ENCODE measurements at regions not wholly inside any gene's neighbourhood (a gene's known extent, or its start where the extent isn't known, plus 50 kb on each side); places are given as distances from the start of the nearest gene placed in this dataset.

DNA sequence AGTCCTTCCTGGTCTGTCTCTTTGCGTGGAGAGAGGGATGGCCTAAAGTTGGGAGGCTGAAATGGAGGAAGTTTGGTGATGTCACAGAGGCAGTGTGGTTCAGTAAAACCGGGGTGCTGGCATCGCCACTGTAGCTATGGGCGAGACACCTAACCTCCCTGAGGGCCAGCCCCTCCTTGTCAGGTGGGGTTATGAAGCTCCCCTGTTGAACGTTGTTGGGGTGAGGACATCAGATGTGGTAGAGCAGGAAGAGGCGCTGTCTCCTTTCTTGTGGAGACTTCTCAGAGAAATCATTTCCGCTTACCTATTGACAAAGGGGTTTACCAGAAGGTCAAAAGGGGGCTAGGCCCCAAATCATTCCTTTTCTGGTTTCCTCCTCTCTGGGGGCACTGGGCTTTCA, 294.7 kb downstream of the SIPA1L2 start:
- H3K27me3 ChIP-seq (ENCODE audit: control insufficient read depth in 1 of 2, insufficient read depth in 2 of 2, low read length in 2 of 2) = peaks cover 0 to 10% of the 10 kb centered on the region in 2 experiments
- no peaks in the 10 kb centered on the region for H3K36me3 ChIP-seq (ENCODE audit: insufficient read depth, low read length)
- H3K27ac ChIP-seq (ENCODE audit: low read depth in 1 of 2, low read length in 2 of 2) = no peak overlapping the region
- Mint-ChIP-seq H3K36me3 (ENCODE audit: low read depth) (no peaks in the 10 kb centered on the region), H3K27me3 (peaks cover 33% of the 10 kb centered on the region), H3K27ac (peak overlapping the region; percentile 38), H3K4me1 (ENCODE audit: low read depth) (peaks cover 32% of the 10 kb centered on the region), H3K4me3 (peak overlapping the region; percentile 74), H3K9me3 (no peaks in the 10 kb centered on the region)
- peak in 7 of 14 experiments; percentile 16 to 74 (median 59) for DNase-seq
- intact Hi-C loops (cut with DNase I, micrococcal nuclease) = no loop called here
- H3K4me3 ChIP-seq (ENCODE audit: low read length) = no peak overlapping the region
- TF ChIP-seq, protein P1, sequence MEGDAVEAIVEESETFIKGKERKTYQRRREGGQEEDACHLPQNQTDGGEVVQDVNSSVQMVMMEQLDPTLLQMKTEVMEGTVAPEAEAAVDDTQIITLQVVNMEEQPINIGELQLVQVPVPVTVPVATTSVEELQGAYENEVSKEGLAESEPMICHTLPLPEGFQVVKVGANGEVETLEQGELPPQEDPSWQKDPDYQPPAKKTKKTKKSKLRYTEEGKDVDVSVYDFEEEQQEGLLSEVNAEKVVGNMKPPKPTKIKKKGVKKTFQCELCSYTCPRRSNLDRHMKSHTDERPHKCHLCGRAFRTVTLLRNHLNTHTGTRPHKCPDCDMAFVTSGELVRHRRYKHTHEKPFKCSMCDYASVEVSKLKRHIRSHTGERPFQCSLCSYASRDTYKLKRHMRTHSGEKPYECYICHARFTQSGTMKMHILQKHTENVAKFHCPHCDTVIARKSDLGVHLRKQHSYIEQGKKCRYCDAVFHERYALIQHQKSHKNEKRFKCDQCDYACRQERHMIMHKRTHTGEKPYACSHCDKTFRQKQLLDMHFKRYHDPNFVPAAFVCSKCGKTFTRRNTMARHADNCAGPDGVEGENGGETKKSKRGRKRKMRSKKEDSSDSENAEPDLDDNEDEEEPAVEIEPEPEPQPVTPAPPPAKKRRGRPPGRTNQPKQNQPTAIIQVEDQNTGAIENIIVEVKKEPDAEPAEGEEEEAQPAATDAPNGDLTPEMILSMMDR (IDR thresholded peaks at IDR 0.05) = no peak
- peak; percentile 91 for ATAC-seq (ENCODE audit: poor library complexity)
- POLR2A ChIA-PET = interaction anchor here (0.7 to 1.3 kb wide), 2 partner anchors 14 to 292 kb away, joined by 3 read pairs; no protein-coding TSS in a partner anchor
- peaks cover 20% of the 10 kb centered on the region for H3K4me1 ChIP-seq (ENCODE audit: insufficient read depth, low read length)
- CTCF ChIA-PET = no interaction called here
- H3K9me3 ChIP-seq (ENCODE audit: control insufficient read depth in 1 of 2, insufficient read depth in 1 of 2, low read length in 2 of 2) = peaks cover 0 to 17% of the 10 kb centered on the region in 2 experiments

DNA sequence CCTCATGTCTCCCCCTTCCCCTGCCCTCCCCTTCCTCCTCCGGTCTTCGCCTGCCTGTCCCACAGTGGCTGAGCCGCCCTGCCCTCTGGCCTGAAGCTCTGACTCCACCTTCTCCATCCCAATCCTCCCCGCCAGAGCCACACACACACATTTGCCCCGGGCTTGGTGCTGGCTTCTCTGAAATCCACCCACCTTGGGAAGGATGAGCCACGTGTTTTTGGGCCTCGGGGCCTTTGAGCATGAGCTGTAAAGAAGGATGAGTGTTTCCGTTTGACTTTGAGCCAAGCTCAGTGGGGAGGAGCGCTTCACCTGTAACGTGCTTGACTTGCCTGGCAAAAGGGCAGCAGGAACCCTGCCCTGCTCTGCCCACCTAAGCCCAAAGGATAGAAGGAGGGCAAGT, 295.1 kb downstream of the SIPA1L2 start:
- ATAC-seq (ENCODE audit: poor library complexity) (no peak), DNase-seq (peak in 1 of 14 experiments; percentile 11)
- H3K9me3 Mint-ChIP-seq = no peaks in the 10 kb centered on the region
- intact Hi-C loops (cut with DNase I, micrococcal nuclease) = no loop called here
- ChIA-PET CTCF (no interaction called here), POLR2A (interaction anchor here (0.7 to 1.3 kb wide), 2 partner anchors 13 to 293 kb away, joined by 3 read pairs; no protein-coding TSS in a partner anchor)
- H3K27ac Mint-ChIP-seq = peak overlapping the region; percentile 38
- H3K4me1 ChIP-seq (ENCODE audit: insufficient read depth, low read length) = peaks cover 20% of the 10 kb centered on the region
- no peaks in the 10 kb centered on the region for H3K36me3 Mint-ChIP-seq (ENCODE audit: low read depth)
- TF ChIP-seq, protein P1 (IDR thresholded peaks at IDR 0.05) = no peak
- peaks cover 32% of the 10 kb centered on the region for H3K4me1 Mint-ChIP-seq (ENCODE audit: low read depth)
- peak overlapping the region; percentile 74 for H3K4me3 Mint-ChIP-seq
- H3K36me3 ChIP-seq (ENCODE audit: insufficient read depth, low read length) = no peaks in the 10 kb centered on the region
- peaks cover 32% of the 10 kb centered on the region for H3K27me3 Mint-ChIP-seq
- peaks cover 0 to 17% of the 10 kb centered on the region in 2 experiments for H3K9me3 ChIP-seq (ENCODE audit: control insufficient read depth in 1 of 2, insufficient read depth in 1 of 2, low read length in 2 of 2)
- no peak overlapping the region for H3K4me3 ChIP-seq (ENCODE audit: low read length)
- H3K27me3 ChIP-seq (ENCODE audit: control insufficient read depth in 1 of 2, insufficient read depth in 2 of 2, low read length in 2 of 2) = peaks cover 0 to 10% of the 10 kb centered on the region in 2 experiments
- no peak overlapping the region for H3K27ac ChIP-seq (ENCODE audit: low read depth in 1 of 2, low read length in 2 of 2)

DNA sequence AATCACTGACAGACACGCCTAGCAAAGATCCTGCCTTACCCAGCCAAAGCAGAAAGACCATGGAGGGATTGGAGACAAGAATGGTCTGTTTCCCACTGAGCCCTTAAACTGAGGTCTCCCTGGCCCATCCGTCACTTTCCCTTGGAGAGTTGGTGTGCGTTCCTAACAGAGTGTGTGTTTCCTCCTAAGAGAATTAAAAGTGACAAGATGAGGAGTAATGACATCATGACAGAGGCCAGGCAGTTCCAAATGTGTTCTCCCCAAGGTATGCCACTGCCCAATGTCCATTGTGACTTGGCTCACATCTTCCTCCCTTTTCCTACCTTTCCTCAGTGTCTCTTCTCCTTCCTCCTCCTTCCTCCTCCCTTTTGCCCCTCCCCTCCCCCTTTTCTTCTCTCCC, 295.7 kb downstream of the SIPA1L2 start:
- Histone ChIP-seq H3K27ac (ENCODE audit: low read depth in 1 of 2, low read length in 2 of 2) (no peak overlapping the region), H3K27me3 (ENCODE audit: control insufficient read depth in 1 of 2, insufficient read depth in 2 of 2, low read length in 2 of 2) (peaks cover 0 to 10% of the 10 kb centered on the region in 2 experiments), H3K36me3 (ENCODE audit: insufficient read depth, low read length) (no peaks in the 10 kb centered on the region), H3K4me3 (ENCODE audit: low read length) (no peak overlapping the region), H3K9me3 (ENCODE audit: control insufficient read depth in 1 of 2, insufficient read depth in 1 of 2, low read length in 2 of 2) (peaks cover 0 to 17% of the 10 kb centered on the region in 2 experiments), H3K4me1 (ENCODE audit: insufficient read depth, low read length) (peaks cover 20% of the 10 kb centered on the region)
- H3K36me3 Mint-ChIP-seq (ENCODE audit: low read depth) = no peaks in the 10 kb centered on the region
- POLR2A ChIA-PET = no interaction called here
- no peak overlapping the region for H3K27ac Mint-ChIP-seq
- H3K9me3 Mint-ChIP-seq = no peaks in the 10 kb centered on the region
- CTCF ChIA-PET = no interaction called here
- H3K27me3 Mint-ChIP-seq = peaks cover 32% of the 10 kb centered on the region
- TF ChIP-seq, protein P1 (IDR thresholded peaks at IDR 0.05) = no peak
- H3K4me3 Mint-ChIP-seq = no peak overlapping the region
- H3K4me1 Mint-ChIP-seq (ENCODE audit: low read depth) = peaks cover 32% of the 10 kb centered on the region
- intact Hi-C loops (cut with DNase I, micrococcal nuclease) = no loop called here
- DNase-seq (no peak), ATAC-seq (ENCODE audit: poor library complexity) (no peak)
